ENCODE measurements at regions not wholly inside any gene's neighbourhood (a gene's known extent, or its start where the extent isn't known, plus 50 kb on each side); places are given as distances from the start of the nearest gene placed in this dataset.

DNA sequence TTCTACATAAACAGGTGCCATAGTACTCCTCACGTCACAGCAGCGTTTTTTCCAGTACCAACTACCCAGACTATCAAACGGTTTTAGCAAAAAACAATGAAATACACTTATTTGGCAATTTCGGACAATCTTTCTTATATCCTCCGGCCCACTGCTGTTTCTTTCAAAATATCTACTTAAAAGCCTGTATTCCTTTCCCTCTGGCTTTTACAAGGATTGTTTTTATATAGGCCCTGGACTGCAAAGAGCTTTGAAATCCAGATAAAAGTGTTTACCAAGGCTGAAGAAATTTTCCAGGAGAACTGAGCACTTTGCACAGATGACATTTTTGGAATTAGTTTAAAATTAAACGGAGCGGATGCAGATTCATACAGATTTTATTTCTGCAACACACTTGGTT lies 255.9 kb upstream of the STARD13 start:
- TF ChIP-seq, protein P1, sequence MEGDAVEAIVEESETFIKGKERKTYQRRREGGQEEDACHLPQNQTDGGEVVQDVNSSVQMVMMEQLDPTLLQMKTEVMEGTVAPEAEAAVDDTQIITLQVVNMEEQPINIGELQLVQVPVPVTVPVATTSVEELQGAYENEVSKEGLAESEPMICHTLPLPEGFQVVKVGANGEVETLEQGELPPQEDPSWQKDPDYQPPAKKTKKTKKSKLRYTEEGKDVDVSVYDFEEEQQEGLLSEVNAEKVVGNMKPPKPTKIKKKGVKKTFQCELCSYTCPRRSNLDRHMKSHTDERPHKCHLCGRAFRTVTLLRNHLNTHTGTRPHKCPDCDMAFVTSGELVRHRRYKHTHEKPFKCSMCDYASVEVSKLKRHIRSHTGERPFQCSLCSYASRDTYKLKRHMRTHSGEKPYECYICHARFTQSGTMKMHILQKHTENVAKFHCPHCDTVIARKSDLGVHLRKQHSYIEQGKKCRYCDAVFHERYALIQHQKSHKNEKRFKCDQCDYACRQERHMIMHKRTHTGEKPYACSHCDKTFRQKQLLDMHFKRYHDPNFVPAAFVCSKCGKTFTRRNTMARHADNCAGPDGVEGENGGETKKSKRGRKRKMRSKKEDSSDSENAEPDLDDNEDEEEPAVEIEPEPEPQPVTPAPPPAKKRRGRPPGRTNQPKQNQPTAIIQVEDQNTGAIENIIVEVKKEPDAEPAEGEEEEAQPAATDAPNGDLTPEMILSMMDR (IDR thresholded peaks at IDR 0.05; ENCODE audit: low read length), result no peak
- TF ChIP-seq EZH2 (optimal IDR thresholded peaks at IDR 0.05; ENCODE audit: low read depth, low read length), result no peak
